ENCODE measurements at regions not wholly inside any gene's neighbourhood (a gene's known extent, or its start where the extent isn't known, plus 50 kb on each side); places are given as distances from the start of the nearest gene placed in this dataset.
"Not testable (repeated sequence)": the region's sequence is repeated elsewhere in the genome, so short reads cannot be mapped to it uniquely, and the experiment has no call there.

DNA sequence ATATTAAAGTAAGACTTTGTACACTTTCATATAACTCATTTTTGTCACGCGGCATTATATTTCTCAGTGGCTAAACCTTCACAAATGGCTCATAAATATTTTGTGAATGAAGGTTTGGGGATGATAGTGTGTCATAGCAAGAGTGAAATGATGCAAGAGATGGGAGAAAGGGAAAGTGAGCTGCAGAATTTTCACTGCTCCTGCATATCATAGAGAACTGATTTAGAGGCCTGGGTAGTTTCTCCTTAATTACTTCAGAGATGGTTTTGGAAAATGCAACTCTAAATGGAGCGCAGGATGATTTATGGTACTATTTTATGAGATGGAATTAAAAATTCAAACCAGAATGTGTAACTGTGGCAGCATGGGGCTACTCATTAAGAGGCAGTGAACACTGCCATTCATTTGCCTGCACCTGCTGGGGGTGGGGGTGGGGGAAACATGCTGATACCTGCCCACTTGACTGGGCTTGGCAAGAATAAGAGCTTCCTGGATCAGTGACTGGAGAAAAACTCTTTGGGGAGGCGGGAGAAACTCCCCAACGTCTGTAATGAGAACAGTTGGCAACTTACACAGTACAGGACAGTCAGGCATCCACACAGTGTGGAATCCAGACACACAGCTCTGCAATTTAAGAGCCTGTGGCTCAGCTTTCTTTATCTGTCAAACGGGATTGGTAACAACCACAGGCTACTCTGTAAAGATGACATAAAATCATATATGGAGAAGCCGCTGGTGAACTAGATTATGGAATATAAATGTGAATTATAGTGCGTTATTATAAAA lies 941.9 kb downstream of the SLC4A3 start:
- in situ Hi-C loops (cut with HindIII; ENCODE audit: low pct_unique_long_range_greater_than_20kb, low sequenced_read_pairs) = no loop called here
- DNase-seq (ENCODE audit: low read depth) = no peak

DNA sequence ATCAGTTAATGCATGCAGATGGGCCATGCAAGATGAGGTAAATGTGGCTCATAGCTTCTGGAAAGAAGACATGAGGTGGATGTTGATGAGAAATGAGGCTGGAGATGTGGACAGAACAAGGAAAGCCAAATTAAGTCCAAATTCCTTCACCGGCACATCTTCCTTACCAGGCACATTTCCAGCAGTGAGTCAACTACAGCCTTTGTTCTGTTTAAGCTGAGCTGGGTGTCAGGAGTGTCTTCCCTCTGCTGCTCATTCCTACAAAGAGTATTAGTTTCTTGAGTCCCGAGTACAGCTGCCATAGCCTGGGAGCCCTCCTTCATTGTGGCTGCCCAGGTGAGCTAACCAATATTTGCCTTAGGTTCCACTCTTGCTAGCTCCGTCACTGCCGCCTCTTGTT lies 945.0 kb downstream of the SLC4A3 start:
- no peak for DNase-seq (ENCODE audit: low read depth)
- in situ Hi-C loops (cut with HindIII; ENCODE audit: low pct_unique_long_range_greater_than_20kb, low sequenced_read_pairs) = no loop called here

- DNase-seq (ENCODE audit: low read depth) = no peak
- in situ Hi-C loops (cut with HindIII; ENCODE audit: low pct_unique_long_range_greater_than_20kb, low sequenced_read_pairs) = no loop called here
Measured at GRCh38 chr2:220574038-220574437, 946.6 kb downstream of the SLC4A3 start.

DNA sequence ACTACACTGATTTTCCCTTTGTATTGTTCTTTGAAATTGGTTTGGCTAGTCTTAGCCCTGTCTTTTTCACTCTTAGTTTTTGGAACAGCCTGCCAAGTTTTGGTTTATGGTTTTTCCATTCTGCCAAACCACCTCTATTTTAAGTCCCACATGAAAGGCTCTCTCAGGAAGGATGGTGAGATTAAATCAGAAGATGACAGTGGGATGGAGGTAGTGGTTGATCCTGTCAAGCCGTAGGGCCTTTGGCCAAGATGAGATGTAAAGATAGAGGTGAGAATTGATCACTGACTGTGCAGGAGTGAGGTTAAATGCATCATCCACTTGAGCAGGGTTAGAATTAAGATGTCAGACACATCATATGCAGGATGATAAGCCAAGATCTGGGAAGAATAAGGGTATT lies 948.5 kb downstream of the SLC4A3 start:
- no peak for DNase-seq (ENCODE audit: low read depth)
- in situ Hi-C loops (cut with HindIII; ENCODE audit: low pct_unique_long_range_greater_than_20kb, low sequenced_read_pairs) = no loop called here

DNA sequence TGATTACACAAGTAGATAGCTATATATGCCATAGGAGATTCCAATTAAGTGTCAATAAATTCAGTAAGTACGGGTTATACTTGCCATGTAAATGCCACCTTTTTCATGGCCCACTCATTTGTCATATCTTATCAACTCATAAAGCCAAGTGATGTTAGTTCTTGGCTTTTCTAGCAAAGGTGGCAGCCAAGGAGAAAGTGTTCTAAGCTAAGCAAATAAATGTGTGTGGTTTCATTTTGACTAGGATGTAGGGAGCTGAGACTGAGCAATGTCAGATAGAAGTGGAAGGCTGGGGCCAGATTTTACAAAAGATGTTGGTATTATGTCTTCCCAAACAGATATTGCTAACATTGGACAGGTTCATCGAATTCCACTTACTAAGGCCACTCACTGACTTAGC lies 952.0 kb downstream of the SLC4A3 start:
- no peak for DNase-seq (ENCODE audit: low read depth)
- in situ Hi-C loops (cut with HindIII; ENCODE audit: low pct_unique_long_range_greater_than_20kb, low sequenced_read_pairs) = no loop called here

GRCh38 chr2:220580113-220580512 lies 952.7 kb downstream of the SLC4A3 start:
- in situ Hi-C loops (cut with HindIII; ENCODE audit: low pct_unique_long_range_greater_than_20kb, low sequenced_read_pairs) = no loop called here
- no peak for DNase-seq (ENCODE audit: low read depth)

DNA sequence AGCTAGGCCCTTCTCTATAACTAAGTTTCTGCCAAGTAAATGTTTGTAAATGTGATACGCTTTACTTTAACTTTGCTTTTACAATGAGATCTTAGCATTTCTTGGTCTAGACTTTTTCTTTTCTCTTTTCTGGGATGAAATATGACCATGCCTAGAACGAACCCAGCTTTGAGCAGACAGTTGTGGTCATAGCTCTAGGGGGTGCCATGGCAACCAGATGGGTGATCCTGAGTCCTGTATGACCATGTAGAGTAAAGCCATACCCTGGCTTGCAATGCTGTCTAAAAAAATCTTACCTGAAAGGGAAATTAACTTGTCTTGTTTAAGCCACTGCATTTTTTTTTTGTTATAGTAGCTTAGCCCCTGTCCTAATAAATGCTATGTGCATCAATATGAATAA lies 956.3 kb downstream of the SLC4A3 start:
- in situ Hi-C loops (cut with HindIII; ENCODE audit: low pct_unique_long_range_greater_than_20kb, low sequenced_read_pairs) = no loop called here
- no peak for DNase-seq (ENCODE audit: low read depth)

GRCh38 chr2:220585241-220585640 lies 957.8 kb downstream of the SLC4A3 start:
- in situ Hi-C loops (cut with HindIII; ENCODE audit: low pct_unique_long_range_greater_than_20kb, low sequenced_read_pairs) = no loop called here
- DNase-seq (ENCODE audit: low read depth) = no peak

- in situ Hi-C loops (cut with HindIII; ENCODE audit: low pct_unique_long_range_greater_than_20kb, low sequenced_read_pairs) = no loop called here
Measured at GRCh38 chr2:220586980-220587530, 959.6 kb downstream of the SLC4A3 start.

DNA sequence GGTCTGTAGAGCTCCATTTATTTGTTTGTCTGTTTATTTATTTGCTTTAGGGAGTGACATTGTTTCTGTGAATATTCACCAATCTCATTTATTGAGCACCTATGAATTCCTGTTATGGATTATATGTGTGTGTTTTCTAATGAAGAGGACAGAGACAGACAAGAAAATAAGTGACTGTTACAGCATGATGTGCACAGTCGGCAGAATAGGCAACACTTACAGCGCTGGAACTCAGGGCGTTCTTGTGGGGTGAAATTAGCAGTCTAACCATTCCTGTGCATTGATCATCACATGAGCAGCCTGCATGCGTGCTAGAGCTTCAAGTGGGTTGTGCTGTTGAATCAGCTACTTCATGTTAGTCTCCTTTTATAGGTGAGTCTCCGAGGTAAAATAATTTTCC lies 960.7 kb downstream of the SLC4A3 start:
- in situ Hi-C loops (cut with HindIII; ENCODE audit: low pct_unique_long_range_greater_than_20kb, low sequenced_read_pairs) = no loop called here
- DNase-seq (ENCODE audit: low read depth) = no peak

More at GRCh38 chr2:220586980-220587530, 959.6 kb downstream of the SLC4A3 start:
- no peak for DNase-seq (ENCODE audit: low read depth)

DNA sequence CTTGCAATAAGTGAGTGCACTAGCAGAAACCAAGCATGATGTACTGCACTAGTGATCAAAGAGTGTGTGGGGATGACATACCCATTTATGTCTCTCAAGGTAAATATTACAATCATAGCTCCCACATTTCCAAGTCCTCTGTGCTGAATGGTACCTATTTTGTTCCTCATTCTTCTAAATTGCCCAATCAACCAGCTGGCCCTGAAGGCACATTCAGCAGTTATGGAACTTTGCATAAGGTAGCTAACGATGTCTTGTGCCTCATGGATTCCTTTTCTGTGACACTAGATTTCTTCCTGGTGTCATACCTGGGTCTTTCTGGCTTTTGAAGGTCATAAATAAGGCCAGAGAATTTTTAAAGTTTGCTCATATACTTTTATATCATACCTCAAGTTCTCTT lies 963.0 kb downstream of the SLC4A3 start:
- no peak for DNase-seq (ENCODE audit: low read depth)
- in situ Hi-C loops (cut with HindIII; ENCODE audit: low pct_unique_long_range_greater_than_20kb, low sequenced_read_pairs) = no loop called here

DNA sequence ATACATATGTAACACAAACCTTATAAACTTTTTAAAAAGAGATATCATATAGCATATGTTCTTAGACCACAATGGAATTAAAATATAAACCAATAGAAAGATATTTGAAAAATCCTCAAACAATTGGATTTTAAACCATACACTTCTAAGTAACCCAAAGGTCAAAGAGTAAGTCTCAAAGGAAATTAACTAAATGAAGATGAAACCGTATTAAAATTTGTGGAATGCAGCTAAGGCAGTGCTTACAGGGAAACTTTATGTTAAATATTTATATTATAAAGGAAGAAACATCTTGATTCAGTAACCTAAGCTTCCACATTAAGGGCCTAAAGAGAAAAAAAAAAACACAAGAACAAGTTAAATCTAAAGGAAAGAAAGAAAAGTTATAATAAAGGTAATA lies 966.1 kb downstream of the SLC4A3 start:
- in situ Hi-C loops (cut with HindIII; ENCODE audit: low pct_unique_long_range_greater_than_20kb, low sequenced_read_pairs) = no loop called here
- no peak for DNase-seq (ENCODE audit: low read depth)

GRCh38 chr2:220601674-220602073 lies 970.4 kb downstream of the EPHA4 start:
- DNase-seq (ENCODE audit: low read depth) = no peak
- in situ Hi-C loops (cut with HindIII; ENCODE audit: low pct_unique_long_range_greater_than_20kb, low sequenced_read_pairs) = no loop called here

- in situ Hi-C loops (cut with HindIII; ENCODE audit: low pct_unique_long_range_greater_than_20kb, low sequenced_read_pairs); DNase-seq (ENCODE audit: low read depth): not testable (repeated sequence)
Measured at GRCh38 chr2:220613004-220613403, 959.1 kb downstream of the EPHA4 start.

DNA sequence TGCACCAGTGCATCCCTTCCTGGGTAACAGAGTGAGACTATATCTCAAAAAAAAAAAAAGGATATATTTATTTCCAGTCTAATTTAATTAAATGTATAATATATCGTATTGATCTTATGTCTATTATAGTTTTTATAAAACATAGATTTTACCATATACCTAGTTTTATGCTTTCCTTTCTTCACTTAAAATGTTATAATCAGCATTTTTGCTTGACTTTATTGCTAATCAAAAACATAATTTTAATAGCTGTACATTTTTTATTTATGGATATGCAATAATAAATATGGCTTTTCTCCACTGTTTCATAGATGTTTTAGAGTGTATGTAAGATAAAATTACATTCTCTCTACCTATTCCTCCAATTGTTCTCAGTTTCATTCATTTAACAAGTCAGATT lies 958.0 kb downstream of the EPHA4 start:
- no peak for DNase-seq (ENCODE audit: low read depth)
- in situ Hi-C loops (cut with HindIII; ENCODE audit: low pct_unique_long_range_greater_than_20kb, low sequenced_read_pairs) = no loop called here

GRCh38 chr2:220619525-220620220 lies 952.4 kb downstream of the EPHA4 start:
- peak; percentile 86 for DNase-seq (ENCODE audit: low read depth)
- in situ Hi-C loops (cut with HindIII; ENCODE audit: low pct_unique_long_range_greater_than_20kb, low sequenced_read_pairs) = no loop called here

DNA sequence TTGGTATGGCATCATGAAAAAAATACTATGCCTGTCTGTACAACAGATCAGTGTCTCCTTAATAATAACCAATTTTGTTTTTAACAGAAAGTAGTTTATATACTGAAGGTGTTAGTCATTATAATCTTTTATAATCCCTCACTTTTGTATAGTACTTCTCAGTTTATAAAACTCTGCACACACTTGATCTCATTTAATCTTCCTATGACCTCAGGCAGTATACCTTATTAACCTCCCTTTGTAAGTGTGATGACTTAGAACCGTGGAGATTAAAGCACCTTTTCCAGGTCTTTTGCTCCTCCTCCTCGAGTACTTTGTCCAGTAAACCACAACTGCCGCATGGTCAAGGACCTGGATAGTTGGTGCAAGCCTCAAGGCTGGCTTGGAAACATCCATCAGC lies 945.5 kb downstream of the EPHA4 start:
- DNase-seq (ENCODE audit: low read depth) = no peak
- in situ Hi-C loops (cut with HindIII; ENCODE audit: low pct_unique_long_range_greater_than_20kb, low sequenced_read_pairs) = no loop called here

DNA sequence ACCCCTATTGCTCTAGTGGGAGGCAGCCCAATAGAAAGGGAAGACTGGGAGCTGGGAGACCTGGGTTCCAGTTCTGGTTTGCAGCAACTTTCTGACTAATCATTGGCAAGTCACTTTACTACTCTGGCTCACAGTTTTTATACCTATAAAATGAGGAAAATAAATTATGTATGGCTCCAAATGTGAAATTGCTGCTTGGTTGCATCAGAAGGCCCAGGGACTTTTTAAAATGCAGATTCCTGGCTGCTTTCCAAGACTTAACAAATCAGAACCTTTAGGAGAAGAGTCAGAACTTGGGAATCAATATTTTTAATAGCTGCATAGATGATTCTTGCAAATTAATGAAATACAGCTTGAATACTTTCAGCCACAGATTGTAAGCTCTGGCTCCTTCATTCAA lies 943.9 kb downstream of the EPHA4 start:
- DNase-seq (ENCODE audit: low read depth) = no peak

GRCh38 chr2:220641137-220641536 lies 931.0 kb downstream of the EPHA4 start:
- in situ Hi-C loops (cut with HindIII; ENCODE audit: low pct_unique_long_range_greater_than_20kb, low sequenced_read_pairs) = no loop called here

More for the DNA sequence above, 943.9 kb downstream of the EPHA4 start:
- in situ Hi-C loops (cut with HindIII; ENCODE audit: low pct_unique_long_range_greater_than_20kb, low sequenced_read_pairs) = no loop called here

GRCh38 chr2:220646424-220646823 lies 925.7 kb downstream of the EPHA4 start:
- in situ Hi-C loops (cut with HindIII; ENCODE audit: low pct_unique_long_range_greater_than_20kb, low sequenced_read_pairs) = no loop called here
- no peak for DNase-seq (ENCODE audit: low read depth)

More at GRCh38 chr2:220641137-220641536, 931.0 kb downstream of the EPHA4 start:
- DNase-seq (ENCODE audit: low read depth) = no peak
